ENCODE measurements at regions not wholly inside any gene's neighbourhood (a gene's known extent, or its start where the extent isn't known, plus 50 kb on each side); places are given as distances from the start of the nearest gene placed in this dataset.

DNA sequence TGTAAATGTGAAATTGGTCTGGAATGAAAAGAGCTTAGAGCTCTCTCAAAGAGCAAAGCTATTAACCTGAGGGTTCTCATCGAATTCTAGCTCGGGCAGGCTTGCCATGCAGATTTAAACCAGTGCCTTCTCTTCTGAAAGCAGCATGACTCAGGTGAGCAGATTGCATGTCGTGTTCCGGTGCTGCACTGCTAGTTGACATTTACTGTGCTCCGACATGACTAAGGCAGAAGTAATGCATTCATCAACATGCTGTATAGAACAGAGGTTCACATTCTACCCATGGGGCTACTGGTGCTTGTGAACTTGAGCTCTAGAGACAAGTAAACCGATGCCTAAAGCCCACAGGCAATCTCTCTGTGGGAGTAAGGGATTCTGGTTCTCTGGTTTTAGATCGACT, 947.7 kb downstream of the EFNB2 start:
- peak; percentile 41 for DNase-seq (ENCODE audit: low spot score)
- Histone ChIP-seq H4K20me1 (ENCODE audit: insufficient read depth, poor library complexity, severe bottlenecking) (no peaks in the 10 kb centered on the region), H3K27ac (peak overlapping the region; percentile 56), H3K4me2 (no peak overlapping the region), H3K4me1 (ENCODE audit: insufficient read depth) (no peaks in the 10 kb centered on the region), H3K36me3 (replicated peaks; ENCODE audit: insufficient read depth, low read depth) (no peaks in the 10 kb centered on the region), H3K9me2 (replicated peaks; ENCODE audit: insufficient read depth) (no peaks in the 10 kb centered on the region), H3K79me2 (no peaks in the 10 kb centered on the region), H3K4me3 (no peak overlapping the region), H3K27me3 (no peaks in the 10 kb centered on the region), H2AFZ (no peak overlapping the region), H3K9me3 (ENCODE audit: low read depth) (no peaks in the 10 kb centered on the region)
- TF ChIP-seq, protein P1, sequence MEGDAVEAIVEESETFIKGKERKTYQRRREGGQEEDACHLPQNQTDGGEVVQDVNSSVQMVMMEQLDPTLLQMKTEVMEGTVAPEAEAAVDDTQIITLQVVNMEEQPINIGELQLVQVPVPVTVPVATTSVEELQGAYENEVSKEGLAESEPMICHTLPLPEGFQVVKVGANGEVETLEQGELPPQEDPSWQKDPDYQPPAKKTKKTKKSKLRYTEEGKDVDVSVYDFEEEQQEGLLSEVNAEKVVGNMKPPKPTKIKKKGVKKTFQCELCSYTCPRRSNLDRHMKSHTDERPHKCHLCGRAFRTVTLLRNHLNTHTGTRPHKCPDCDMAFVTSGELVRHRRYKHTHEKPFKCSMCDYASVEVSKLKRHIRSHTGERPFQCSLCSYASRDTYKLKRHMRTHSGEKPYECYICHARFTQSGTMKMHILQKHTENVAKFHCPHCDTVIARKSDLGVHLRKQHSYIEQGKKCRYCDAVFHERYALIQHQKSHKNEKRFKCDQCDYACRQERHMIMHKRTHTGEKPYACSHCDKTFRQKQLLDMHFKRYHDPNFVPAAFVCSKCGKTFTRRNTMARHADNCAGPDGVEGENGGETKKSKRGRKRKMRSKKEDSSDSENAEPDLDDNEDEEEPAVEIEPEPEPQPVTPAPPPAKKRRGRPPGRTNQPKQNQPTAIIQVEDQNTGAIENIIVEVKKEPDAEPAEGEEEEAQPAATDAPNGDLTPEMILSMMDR (IDR thresholded peaks at IDR 0.05; ENCODE audit: poor library complexity): no peak
- TF ChIP-seq EZH2 (IDR thresholded peaks at IDR 0.05; ENCODE audit: borderline replicate concordance): no peak
- 56% methylated on average over 7 of the region's 7 CpGs for WGBS (ENCODE audit: low lambda C conversion rate, missing lambda C conversion rate)

DNA sequence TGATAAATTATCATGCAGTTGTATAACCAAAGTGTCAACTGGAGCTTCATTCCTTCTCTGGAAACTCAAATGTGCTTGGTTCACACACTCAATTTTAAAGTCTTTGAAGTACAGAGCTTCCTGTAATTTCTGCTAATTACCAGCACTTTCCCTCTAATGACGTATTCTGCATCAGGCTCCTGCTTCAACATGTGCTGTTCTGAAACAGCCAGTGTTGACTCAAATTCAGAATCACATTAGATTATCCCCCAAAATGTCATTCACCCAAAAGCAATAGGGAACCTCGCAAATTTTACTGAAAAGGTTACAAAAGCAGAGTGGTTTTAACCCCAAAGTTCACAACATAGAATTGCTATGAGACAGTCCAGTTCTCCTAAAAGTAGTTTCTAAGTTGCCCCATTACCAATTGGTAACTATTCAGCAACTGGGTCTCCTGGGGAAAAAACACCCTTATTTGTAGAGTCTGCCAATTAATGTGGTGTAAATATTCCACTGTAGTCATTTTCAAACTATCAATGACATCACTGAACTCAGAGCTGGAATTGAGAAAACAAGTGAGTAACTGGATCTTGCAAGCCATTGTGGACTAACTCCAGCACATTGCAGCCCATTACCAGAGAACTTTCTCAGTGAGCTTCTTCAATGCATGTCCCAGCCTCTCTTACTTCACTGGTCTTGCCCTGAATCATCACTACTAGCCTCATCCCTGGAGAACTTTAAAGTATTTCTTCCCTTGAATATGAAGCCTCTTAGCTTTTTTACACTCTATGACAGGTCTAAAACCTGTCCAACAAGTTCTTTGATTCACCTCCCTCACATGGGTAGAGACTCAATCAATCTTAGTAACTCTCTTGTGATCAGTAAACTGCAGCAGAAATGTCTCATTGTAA, 955.4 kb downstream of the EFNB2 start:
- Histone ChIP-seq H3K36me3 (replicated peaks; ENCODE audit: insufficient read depth, low read depth) (no peaks in the 10 kb centered on the region), H3K27ac (peak overlapping the region; percentile 27), H3K4me3 (no peak overlapping the region), H3K9me2 (replicated peaks; ENCODE audit: insufficient read depth) (no peaks in the 10 kb centered on the region), H2AFZ (no peak overlapping the region), H3K9me3 (ENCODE audit: low read depth) (no peaks in the 10 kb centered on the region), H3K27me3 (no peaks in the 10 kb centered on the region), H3K4me1 (ENCODE audit: insufficient read depth) (no peaks in the 10 kb centered on the region), H4K20me1 (ENCODE audit: insufficient read depth, poor library complexity, severe bottlenecking) (no peaks in the 10 kb centered on the region), H3K4me2 (no peak overlapping the region), H3K79me2 (no peaks in the 10 kb centered on the region)
- peak; percentile 9 for DNase-seq (ENCODE audit: low spot score)
- WGBS (ENCODE audit: low lambda C conversion rate, missing lambda C conversion rate): 94% methylated on average over 2 of the region's 2 CpGs
- TF ChIP-seq EZH2 (IDR thresholded peaks at IDR 0.05; ENCODE audit: borderline replicate concordance) (no peak), EZH2phosphoT487 (IDR thresholded peaks at IDR 0.05; ENCODE audit: low read depth, severe bottlenecking, unreplicated experiment) (no peak)
- TF ChIP-seq, protein P1 (IDR thresholded peaks at IDR 0.05; ENCODE audit: poor library complexity): no peak

DNA sequence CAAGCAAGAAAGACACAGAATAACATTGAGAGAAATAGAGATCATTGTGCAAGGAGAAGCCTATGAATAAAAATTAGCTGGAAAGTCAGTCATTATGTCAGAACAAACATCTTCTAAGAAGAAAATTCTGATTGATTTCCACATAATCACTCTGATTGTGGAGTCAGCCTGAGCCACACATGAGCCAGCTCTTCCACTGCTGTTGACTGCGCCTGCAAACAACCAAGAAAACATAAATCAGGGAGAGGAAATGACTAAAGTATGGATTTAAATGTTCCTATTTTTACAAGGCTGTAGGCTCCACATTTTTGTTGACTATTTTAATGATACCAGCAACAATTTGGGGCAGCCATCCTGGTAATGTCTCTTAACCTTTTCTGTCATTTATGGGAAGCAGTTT, 962.3 kb downstream of the EFNB2 start:
- no peaks in the 10 kb centered on the region for H3K79me2 ChIP-seq
- no peak for DNase-seq (ENCODE audit: low spot score)
- H3K4me1 ChIP-seq (ENCODE audit: insufficient read depth): no peaks in the 10 kb centered on the region
- no peaks in the 10 kb centered on the region for H4K20me1 ChIP-seq (ENCODE audit: insufficient read depth, poor library complexity, severe bottlenecking)
- H2AFZ ChIP-seq: no peak overlapping the region
- TF ChIP-seq, protein P1 (IDR thresholded peaks at IDR 0.05; ENCODE audit: poor library complexity): no peak
- TF ChIP-seq EZH2 (IDR thresholded peaks at IDR 0.05; ENCODE audit: borderline replicate concordance) (no peak), EZH2phosphoT487 (IDR thresholded peaks at IDR 0.05; ENCODE audit: low read depth, severe bottlenecking, unreplicated experiment) (no peak)
- H3K4me2 ChIP-seq: no peak overlapping the region
- H3K27me3 ChIP-seq: no peaks in the 10 kb centered on the region
- H3K9me2 ChIP-seq (replicated peaks; ENCODE audit: insufficient read depth): no peaks in the 10 kb centered on the region
- H3K36me3 ChIP-seq (replicated peaks; ENCODE audit: insufficient read depth, low read depth): no peaks in the 10 kb centered on the region
- no peak overlapping the region for H3K4me3 ChIP-seq
- 81% methylated on average over 1 of the region's 1 CpG for WGBS (ENCODE audit: low lambda C conversion rate, missing lambda C conversion rate)
- no peaks in the 10 kb centered on the region for H3K9me3 ChIP-seq (ENCODE audit: low read depth)
- no peak overlapping the region for H3K27ac ChIP-seq

All from hepatocyte (in vitro differentiated cells).